GM18498 (cell line): ENCODE measurements at regions not wholly inside any gene's neighbourhood (a gene's known extent, or its start where the extent isn't known, plus 50 kb on each side); places are given as distances from the start of the nearest gene placed in this dataset.

ENCODE experiments used
- ATAC-seq: cut with Tn5 transposase; IDR thresholded peaks from one replicate; pipeline ENCODE4 v1.9.1; 2021; ENCODE audit warnings: mild to moderate bottlenecking, moderate library complexity; ENCODE audit not compliant: unreplicated experiment

DNA sequence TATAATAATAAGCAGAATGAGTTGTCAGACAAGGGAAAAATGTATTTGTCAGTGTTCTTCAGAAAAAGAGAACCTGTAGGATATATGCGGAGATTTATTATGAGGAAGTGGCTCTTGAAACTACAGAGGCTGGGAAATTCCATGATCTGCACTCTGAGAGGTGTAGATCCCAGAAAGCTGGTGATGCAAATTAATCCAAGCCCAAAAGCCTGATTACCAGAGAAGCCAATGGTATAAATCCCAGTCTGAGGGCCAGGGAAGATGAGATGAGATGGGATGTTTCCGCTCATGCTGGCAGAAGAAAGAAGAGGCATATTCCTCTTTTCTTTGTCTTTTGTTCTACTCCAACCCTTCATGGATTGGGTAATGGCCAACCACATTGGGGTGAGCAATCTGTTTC lies 732.8 kb upstream of the IGFBP3 start:
- ATAC-seq: no peak

DNA sequence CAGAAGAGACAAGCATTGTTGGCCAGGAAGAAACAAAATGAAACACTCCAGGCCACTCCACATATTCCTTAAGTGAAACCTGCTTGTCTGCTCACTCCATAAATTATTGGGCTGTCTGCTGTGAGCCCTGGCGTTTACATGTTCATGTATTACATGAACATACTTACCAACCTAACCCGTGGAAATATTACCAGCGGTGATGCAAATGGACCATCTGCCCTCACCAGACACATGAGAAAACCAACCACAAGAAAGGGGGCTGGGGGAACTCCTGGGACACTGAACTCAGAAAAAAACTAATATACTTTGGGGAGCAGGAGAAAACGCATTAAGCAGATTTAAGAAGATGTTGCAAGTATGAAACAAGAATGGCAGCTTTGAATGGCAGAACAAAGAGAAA lies 731.2 kb upstream of the IGFBP3 start:
- ATAC-seq: no peak

DNA sequence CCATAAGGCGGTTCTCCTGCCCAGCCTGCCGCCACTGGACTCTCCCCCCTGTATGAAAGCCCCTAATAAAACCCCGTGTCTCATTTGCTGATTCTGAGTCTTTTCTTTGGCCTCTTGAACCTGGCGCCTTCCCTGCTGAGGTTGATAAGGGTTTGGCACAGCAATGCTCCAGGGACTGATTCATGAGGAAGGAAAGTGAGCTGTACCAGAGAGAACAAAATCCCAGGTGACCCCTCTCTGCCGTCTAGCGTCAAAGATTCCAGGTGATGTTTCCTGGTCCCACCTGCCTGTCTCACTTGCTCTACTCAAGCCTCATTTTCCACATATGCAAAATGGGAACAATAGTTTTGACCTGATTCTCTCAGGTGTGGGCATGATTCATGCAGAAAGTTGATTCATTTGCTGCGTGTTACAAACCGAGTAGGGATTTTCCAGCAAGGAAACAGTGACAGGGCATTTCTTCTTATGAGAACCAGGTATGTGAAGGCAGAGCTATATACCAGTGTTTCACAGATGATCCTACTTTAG lies 730.6 kb upstream of the IGFBP3 start:
- no peak for ATAC-seq

DNA sequence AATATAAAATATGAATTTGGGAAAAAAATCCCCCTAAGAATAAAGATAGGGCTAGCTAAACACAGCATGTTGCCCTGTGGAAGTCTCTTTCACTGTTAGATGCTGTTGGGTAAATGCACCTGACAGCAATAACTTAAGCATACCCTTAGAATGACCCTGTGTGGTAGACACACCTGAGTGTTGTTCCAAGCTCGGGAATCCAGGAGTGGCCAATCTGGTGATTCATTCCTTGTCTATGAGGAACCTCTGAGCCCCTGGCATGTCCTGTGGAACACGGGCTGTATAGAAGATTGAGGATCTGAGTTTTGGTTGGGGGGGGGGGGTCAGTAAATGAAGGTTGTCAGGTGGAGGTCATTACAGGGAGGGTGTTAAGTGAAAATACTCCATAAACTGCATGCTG lies 730.0 kb upstream of the IGFBP3 start:
- no peak for ATAC-seq

DNA sequence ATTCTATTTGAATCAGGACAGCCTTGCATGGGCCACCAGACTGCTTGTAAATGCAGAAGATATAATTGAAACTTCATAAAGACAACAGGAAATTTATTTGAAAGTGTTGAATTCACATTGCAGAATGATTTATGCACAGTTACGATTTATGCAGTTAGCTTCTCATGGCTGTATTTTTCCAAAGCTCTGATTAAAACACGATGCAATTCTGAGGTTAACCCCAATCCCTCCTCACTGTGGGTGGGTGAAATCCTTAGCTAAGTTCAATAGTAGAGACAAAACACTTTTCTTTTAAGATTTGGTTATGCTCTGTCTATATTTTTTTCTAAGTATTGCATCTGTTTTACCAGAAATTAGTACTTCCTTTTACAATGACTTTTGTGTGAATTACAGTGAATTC lies 728.8 kb upstream of the IGFBP3 start:
- ATAC-seq: no peak

DNA sequence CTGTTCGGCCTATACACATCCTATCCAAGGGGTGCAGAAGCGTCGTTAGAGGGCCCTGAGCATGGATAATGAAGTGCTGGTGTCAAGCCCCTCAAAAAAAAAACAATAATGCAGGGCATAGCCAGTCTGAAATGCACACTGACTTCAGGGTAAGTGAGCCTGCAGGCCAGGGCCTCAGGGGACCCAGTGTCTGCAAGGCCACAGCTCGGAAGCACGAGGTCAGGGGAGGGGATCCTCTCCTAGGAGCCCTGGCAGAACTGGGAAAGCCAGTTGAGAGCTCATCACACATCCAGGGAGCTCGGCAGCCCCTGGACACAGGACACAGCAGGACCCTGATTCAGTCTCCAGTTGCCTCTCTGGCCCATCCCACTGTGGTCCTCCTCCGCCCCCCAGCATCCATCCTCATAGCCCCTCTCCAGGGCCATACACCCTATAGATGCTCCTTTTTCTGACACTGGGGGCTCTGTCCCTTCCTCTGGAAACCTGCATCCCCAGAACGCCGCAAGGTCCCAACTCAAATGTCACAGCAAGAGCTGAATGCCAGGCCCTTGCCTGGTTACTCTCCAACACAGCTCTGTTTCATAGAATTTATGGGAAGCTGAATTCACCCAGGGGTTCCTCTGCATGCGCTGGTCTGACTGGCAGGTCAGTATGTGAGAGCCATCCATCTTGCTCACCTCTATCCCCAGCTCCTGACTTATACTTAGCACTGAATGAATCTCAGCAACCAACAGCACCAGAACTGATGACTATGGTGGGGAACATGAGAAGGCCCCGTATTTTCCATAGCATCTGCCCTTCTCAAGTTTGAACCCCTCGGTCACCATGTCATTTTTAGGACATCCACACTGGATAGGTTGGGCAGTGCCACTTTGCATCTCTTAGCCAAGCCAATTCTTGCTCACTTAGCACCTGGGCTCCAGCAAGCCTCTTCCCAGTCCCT lies 717.0 kb upstream of the IGFBP3 start:
- no peak for ATAC-seq

DNA sequence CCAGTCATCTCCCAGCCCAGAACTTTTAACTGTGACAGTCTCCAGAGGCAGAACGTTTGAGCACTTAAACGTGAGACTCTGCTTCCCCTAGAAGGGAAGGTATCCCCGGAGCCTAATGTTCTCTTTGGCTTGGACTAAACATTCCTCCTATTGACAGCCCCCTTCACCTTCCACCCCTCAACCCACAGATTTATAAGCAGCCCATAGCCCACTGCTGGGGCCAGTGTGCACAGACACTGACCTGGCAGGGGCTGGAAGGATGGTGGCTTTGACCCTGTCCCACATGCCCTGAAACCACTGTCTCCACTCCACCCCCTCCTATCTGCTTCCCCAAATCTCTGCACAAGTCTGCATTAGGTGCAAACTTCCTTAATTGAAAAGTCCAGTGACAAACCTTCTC lies 715.0 kb upstream of the IGFBP3 start:
- no peak for ATAC-seq

DNA sequence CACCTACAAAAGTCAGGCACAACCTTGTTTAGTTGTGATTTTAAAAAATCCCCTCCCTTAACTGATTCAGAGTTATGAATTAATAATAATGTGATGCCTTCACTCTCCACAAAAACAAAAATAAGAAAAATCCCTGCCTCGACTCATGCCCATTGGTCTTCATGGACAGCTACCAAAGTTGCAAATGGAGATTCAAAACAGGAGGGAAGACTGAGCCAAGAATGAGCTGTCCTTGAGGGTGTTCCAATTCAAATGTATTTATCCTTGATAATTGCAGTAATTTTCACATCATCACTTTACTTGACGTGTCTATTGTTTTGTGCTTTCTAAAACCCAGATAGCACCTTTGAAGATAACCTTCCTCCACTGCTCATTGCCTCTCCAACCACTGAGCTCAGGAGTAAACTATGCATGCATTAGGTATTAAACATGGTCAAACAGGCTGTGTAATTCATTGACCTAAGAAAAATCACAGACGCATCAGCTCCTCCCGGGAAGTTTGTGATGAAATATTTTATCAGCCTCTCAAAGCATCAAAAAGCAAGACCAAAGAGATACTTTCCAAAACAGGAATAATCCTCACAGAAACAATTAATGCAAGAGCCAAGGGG lies 712.7 kb upstream of the IGFBP3 start:
- ATAC-seq: no peak

DNA sequence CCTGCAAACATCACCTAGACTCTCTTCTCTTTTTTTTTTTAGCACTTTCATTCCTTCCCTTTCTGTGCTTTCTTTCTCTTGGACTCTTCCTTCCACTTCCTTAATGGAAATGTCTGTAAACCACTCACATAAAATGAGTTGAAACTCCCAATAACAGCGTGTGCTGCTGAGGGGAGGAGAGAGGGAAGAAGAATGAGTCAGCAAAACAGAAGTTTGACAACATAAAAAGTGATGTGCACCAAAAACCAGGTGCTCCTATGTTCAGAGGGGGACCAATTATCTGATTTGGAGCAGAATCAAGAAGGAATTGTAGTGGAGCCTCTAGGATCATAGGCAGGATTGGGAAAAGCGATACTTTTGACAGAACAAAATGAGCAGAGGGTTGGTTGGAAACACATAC lies 712.1 kb upstream of the IGFBP3 start:
- no peak for ATAC-seq

DNA sequence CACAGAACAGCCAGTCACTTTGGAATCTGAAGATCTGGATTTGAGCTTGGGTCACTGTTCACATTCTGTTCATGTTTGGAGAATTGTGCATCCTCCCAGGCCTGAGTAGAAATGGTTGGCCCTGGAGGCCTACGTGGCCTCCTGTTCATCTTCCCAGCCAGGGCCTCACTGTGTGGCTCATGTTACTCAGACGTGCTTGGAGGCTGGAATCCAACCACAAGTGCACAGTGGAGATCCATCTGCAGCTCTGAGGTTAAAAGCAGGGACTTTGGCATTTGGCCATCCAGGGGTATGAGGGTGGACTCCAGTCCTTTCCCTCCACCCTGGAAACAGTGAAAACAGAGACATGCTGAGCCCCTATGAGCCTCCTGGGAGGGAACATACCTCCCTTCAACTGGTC lies 709.0 kb upstream of the IGFBP3 start:
- ATAC-seq: no peak

DNA sequence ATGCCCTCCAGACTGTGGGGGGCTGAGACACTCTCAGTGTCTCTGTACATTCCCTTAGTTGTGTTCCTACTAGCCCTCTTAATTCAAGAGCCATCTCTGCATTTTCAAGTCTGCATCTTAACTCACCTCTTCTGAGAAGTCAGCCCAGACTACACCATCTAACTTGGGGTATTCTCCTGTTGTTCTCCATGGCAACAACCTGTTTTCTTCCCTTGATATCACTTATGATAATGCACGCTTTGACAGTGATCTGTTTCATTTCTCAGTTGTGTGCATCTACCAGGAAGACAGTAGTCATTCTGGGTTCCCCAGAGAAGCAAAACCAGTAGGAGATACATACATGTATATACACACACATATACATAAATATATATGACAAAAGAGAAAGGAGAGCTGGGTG lies 707.3 kb upstream of the IGFBP3 start:
- ATAC-seq: no peak

DNA sequence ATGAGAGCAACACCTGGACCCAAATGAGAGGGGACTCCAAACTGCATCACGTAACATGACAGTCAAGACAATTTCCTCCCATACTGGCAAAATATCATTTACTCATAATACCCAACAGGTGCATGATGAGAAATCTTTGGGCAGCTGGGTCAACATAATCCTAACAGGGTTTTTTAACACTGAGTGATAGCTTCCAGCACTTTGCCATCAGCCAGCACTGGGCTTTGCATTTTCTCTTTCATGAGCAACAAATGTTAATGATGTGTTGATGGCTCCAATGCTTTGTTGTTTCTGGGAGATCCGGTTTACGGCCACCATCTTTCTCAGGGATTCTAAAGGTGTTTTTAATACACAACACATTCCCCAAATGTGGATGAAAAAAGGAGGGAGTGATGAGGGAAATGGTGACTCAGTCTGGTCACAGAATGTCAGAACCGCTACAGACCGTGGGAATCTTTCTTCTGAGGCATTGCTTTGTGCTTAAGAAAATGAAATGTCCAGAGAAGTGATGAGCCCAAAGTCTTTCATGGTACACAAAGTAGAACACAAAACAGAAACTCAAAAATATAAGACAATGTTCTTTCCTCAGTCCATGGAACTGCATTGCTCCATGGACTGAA lies 705.7 kb upstream of the IGFBP3 start:
- no peak for ATAC-seq

DNA sequence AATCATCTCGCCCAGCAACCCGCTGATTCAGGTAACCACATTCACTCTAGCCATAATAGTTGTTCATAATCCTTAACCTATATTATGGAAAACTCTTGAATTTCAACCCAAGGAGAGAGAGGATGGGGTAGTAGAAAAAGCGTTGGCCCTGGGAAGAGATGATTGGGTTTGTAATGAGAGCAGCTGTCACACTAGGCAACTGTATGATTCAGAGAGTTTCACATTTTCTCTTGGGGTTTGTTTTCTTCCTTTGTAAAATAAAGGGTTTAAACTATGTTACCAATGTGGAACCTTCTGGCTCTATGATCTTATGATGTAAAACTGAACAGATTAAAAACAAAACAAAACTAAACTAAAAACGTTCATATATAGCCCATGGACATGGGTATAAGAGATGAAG lies 705.2 kb upstream of the IGFBP3 start:
- no peak for ATAC-seq

DNA sequence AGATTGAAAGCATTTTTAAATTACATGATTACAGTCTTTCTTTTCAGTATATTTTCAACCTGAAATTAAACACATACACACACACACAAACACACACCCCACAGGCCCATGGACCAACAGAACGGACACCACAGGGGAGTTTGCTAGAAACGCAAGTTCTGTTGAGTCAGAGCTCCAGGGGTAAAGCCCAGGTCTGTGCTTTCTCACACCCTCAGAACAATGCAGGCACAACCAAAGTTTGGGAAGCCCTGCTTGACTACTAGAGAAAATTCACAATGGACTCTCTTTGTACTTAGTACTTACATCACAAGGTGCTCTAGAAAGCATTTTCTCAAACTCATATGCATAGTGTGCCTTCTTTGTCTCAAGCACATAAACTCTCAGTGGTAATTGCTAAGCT lies 704.0 kb upstream of the IGFBP3 start:
- ATAC-seq: no peak

DNA sequence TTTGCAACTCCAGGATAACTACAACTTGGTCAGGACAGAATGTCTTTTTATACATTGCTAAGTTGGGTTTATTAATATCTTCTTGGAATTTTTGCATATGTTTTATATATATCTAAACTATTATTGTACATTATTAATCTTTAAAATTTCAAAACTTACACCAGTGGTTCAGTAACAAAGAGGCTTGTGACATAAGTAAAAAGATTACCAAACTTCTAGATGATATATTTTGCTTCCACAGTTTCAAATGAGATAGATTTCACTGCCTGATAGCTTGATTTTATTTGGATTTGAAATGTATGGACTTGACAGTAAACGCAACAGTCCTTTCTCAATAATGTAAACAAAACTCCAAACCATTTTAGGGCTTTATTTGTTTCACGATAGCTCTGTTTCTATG lies 701.2 kb upstream of the IGFBP3 start:
- ATAC-seq: no peak

DNA sequence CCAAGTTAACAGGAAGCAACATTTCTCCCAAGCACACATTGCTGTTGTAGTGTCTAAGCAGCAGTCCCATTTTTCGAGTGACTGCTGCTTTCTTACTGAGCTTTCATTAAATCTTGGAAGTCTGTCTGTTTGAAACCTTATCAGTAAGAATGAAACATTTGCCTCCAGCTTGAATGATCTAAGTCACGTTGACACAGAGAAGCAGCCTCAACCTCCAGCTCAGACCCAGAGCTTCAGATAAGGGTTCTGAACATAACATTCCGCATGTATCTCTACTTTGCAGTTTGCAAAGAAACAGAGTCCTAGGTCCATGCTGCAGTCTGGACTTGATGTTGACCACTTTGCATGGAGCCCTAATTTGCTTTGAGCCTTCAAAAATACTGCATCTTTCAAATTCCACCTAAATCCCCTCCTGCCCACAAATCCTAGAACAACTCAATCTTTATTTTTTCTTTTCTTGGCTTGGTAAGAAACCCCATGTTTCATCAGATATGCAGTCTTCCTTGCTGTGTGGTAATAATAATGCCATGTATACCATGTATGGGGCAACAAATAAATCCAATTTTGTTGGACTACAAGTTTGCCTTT lies 698.7 kb upstream of the IGFBP3 start:
- no peak for ATAC-seq

DNA sequence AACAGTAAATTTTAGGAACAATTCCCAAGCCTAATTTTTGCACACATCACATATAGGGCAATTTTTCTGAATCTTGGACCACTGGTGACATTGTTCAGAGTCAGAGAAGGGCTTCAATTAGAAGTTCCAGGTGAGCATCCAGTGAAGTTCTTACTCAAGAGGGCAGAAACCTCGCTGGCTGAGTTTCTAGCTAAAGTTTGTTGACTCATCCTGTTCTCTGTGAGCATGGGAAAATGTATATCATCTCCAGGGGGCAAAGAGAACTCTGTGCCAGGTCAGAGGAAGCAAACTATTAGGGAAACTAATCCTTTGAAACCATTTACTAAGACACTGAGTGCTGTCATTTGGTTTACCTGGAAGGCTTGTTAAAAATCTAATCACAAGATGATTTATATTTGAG lies 695.6 kb upstream of the IGFBP3 start:
- ATAC-seq: no peak

DNA sequence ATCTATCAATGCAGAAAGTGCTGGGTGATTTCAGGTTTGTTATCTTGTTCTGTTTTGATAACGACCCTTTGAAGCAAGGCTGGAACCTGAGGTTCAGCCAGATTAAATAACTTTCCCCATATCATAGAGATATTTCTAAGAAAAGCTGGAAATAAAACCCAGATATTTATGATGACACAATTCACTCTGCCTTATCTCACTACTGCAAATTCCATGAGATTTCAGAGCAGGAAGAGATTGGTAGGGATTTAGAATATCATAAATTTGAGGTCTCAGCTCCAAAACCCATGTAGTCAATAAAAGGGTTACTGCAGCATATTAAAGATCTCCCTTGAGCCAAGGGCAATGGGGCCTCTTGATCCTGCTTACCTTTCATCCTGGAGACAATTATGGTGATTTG lies 692.5 kb upstream of the IGFBP3 start:
- no peak for ATAC-seq

DNA sequence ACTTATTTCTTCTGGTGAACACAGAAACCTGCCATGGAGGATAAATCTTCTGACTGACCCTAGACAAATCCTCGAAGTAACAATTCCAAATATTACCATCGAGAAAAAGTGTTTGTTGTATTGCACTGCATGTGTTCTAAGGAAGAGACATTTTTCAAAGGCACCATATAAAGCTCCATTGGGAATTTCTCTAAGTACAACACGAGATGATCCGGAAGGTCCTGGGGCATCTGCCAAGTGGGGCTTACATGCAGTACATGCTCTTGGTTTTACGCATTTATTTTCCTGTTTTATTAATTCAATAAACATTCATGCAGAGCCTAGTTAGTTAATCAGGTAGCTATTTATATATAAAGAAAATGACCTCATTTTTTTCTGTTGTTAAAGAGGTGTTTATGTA lies 692.0 kb upstream of the IGFBP3 start:
- no peak for ATAC-seq

DNA sequence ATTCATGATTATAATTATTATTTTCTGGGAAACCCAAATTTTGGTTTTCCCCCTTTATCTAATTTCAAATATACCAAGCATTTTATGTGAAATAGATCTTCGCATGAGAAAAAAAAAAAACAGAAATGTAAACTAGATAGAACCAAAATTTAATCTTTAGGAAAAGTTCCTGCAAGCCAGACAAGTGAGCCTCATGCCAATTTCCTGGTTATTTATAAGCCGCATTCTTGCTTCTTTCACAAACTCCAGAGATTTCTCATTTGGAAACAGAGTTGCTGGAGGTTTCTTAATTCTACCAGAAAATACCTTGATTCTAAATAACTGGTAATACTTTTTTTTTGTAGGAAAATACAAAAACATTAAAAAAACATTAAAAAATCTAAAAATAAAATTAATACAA lies 690.4 kb upstream of the IGFBP3 start:
- no peak for ATAC-seq

DNA sequence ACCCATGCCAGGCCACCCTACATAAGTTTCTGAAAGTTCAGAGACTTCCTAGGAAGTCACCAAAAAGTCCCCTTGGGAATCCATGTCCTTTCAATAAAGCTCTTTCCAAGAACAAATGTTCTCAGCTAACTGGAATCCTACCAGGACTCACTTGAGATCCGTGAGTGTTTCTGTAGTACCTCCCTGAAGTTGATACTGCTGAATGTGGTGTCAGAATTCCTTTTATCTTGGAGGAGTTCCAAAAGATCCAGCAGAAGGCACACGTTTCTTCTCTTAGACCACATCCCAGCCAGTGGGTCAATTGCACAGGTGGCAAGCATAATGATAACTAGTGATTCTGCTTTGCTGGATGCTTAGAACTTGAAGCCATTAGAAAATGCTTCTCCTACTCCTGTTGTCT lies 689.7 kb upstream of the IGFBP3 start:
- ATAC-seq: no peak

DNA sequence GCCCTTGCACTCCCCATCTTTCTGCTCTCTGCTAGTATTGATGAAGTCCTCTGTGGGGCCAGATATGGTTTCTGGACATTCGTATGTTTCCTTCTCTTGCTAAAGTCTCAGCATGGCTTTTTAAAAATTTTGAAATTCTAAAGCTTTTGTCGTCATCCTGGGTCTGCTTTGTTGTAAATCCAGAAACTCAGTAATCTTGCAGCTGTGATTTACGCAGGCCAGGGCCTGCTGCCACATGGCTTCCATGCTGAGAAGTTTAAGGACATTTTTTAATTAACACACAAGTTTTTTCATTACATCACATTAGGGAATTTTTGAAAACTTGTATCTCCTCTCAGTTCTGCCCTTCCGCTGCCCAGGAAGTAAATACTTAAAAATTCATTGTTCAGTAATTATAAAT lies 686.1 kb upstream of the IGFBP3 start:
- ATAC-seq: no peak
